Stimulated activated CD8-positive, alpha-beta memory T cell treated with anti-CD3 and anti-CD28 coated beads, Interleukin-15, amount 100 ng/mL, for 4 hours (primary cell): ENCODE measurements at regions not wholly inside any gene's neighbourhood (a gene's known extent, or its start where the extent isn't known, plus 50 kb on each side); places are given as distances from the start of the nearest gene placed in this dataset.
"Not testable (repeated sequence)": the region's sequence is repeated elsewhere in the genome, so short reads cannot be mapped to it uniquely, and the experiment has no call there.

Experiments
- DNase-seq, 2 donors: peaks; one replicate each; pipeline ENCODE4 v3.0.0-alpha.2; 2020; ENCODE audit warnings: low read depth in 2 of 2

DNA sequence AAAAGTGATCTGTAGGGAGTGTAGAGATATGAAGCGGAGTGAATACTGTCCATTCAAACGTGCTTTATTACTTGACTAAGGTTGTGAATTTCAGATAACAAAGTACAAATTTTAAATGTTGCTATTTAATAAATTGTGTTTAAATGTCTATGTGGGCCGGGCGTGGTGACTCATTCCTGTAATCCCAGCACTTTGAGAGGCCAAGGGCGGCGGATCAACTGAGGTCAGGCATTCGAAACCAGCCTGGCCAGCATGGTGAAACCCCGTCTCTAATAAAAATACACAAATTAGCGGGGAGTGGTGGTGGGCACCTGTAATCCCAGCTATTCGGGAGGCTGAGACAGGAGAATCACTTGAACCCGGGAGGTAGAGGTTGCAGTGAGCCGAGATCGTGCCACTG is 1544.1 kb downstream of the SLITRK5 start:
- not testable (repeated sequence) for DNase-seq

DNA sequence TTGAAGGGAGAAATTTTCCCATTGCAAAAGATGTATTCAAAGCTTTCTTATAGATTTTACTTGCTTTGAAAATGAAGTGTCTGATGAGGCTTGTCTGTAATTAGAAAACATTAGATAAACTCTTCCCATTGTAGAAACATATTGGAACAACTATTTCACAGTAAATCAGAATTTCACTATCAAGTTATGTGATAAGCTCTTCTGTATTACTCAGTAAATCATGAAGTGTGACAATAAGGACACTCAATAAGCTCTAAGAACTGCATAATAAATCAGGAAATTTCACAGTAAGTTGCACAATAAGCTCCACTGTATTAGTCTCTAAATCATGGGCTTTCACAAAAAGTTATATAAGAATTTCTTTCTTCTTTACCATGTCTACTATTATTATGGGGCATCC is 1546.6 kb downstream of the SLITRK5 start:
- DNase-seq, result no peak

DNA sequence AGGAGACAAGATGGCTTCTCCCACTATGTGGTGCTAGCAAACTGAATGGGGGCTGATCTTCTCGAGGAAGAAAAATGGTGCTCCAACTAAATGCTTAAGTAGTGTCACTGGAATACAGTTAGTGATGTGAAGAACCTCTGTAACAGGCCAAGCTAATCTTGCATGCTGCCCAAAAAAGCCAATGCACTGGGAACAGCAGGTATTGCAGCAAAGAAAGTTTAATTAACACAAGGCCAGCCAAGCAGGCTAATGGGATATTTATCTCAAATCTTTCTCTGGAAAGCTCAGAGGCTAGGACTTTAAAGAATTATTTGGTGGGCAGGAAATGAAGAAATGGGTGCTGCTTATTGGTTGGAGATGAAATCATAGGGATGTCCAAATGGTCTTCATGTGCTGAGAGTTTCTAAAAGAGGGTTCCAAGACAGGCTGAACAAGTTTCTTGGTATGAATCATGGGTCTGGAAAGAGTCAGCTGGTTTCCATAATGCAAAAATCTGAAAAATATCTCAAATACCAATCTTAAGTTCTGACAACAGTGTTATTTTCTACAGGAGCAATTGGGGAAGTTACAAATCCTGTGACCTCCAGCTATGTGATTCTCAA is 1550.5 kb downstream of the SLITRK5 start:
- DNase-seq, result no peak

DNA sequence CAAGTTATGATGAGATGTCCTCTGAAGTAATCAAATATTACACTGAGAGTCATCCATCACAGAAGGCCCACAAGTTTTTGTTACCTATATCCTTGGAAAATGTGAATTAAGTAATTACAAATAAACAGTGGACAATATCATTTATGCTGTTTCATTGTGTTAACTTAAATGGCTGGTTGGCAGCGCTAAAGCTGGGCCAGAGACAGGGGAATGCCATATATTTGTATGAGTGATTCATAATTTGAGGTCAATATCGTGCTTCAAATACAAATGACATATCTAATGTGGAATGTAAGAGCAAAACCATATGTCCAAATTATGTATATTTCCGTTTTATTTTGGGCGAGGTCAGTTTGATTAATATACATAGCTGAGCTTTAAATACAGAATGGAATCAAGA is 1556.2 kb downstream of the SLITRK5 start:
- no peak for DNase-seq

DNA sequence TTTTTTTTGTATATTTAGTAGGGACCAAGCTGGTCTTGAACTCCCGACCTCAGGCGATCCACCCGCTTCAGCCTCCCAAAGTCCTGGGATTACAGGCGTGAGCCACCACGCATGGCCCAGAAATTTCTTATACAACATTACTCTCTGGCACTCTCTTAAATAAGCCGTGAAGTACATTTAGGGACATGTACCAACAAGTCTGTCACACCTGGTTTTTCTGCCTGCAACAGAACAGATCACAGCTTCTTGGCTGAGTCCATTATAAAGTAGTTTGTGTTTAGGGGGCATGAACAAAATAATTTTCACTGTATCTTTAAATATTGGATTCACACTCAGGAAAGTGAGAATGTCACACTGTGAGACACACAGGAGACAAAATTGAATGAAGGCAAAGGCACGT is 1567.3 kb downstream of the SLITRK5 start:
- no peak for DNase-seq

DNA sequence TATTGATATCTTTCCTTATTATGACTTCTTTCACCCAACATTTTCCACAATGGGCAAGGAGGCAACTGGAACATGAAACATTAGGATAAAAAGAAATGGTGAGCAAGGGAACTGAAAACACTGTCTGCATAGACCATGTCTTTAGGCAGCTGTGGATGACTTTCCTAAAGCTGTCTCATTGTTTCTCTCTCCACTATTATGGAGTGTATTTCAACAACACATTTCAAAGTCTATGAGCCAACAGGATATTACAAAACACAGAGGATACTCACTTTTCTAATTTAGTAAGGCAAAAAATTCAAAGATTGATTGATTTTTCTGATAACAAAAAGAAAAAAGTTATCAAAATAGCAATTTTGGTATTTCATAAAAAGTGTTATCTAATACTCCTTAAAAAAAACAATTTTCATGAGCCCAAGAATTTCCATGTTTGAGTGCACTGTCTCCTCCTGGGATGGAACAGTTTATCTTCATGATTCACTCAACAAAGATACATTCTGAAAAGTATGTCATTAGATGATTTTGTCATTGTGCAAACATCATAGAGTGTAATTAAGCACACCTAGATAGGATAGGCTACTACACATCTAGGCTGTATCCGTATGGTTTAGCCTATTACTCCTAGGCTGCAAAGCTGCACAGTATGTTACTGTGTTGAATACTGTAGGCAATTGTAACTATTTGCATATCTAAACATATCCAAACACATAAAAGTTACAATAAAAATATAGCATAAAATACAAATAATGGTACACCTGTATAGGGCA is 1568.4 kb downstream of the SLITRK5 start:
- no peak for DNase-seq

DNA sequence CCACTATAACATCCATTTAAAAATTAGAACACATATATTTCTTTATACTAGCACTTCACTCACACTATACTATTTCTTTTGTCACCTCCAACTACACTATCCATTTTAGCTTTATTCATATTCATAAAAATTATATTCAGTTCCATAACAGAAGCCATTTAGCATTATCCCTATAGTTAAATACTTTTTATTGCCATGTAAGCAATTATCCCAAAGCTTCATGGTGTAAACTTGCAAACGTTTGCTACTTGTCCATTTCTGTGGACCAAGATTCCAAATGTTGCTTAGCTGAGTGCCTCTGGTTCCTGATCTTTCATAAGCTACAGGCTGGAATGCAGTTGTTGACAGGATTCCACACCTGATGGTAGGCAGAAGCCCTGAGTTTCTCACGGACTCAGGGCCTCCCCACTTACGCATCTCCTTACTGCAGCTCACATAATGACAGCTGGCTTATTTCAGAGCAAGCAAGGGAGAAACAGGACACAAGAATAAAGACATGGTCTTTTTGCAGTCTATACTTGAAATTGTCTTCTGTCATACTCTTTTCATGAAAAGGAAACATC is 1584.8 kb downstream of the SLITRK5 start:
- DNase-seq, result no peak

DNA sequence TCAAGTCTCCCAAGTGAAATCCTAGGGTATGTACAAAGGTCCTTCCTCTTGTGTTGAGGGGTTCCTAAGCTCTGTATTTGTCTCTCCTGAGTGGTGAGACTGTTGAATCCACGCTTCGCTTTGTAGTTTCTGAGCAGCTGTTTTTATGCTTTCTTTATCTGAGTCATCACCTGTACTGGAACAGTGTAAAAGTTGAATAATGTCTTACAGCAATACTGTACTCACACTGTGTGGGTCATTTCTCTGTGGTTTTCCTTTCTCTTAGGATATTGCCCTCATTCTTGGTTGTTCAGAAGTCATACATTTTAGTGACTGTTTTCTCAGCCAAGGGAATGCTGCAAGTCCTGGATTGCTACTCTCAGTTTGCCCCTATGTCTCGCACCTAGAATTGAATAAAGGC is 1596.6 kb downstream of the SLITRK5 start:
- no peak for DNase-seq

DNA sequence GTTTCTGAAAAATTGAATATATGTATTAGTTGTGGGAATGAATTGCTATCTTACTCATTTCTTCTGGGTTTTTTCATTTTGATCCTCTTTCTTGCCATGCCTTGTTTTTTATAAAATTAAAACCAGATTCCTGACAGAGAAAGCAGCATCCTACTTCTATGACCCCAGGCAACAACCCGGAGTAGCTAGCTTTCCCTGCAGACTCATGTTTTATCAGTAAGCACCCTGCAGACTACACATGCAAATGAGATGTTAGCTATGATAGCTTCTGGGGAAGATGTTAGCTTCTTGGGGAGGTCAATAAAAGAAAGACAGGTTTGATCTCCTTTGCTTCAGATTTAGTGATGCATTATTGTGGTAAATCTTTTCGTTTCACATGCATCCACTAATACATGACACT is 1598.6 kb downstream of the SLITRK5 start:
- no peak for DNase-seq

DNA sequence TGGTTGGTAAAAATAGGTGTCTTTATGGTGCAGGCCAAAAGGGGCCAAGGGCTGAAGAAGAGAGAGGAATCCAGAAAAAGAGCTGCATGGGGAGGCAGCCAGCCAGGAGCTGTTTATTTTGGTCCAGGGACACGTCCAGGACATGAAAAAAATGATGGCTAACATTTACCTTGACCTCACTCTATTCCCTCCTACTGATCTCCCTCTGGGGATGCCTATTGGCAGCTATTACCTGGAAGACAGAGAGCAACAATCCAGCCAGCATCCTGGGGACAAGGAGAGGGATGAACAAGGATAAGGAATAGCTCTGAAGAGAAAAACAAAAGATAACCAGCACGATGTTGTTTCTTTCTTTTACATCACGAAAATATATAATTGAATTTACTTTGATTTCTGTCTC is 1599.6 kb downstream of the SLITRK5 start:
- DNase-seq, result no peak

DNA sequence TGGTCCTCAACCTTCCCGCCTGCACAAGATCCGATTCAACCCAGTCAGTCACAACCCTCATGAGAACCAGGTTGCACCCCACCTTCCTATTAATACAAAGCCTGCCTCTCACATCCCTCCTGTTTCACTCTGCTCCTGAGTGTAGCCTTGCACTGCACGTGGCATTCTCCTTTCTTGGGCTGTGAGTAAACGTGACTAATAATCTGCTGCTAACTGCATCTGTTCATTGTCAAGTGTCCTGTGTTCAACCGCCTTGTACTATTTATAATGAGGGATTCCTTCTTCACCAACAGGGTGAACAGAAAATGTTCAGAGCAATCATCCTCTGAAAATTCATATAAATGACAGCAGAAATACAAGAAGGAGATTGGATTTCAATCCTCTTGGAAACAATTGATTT is 1608.2 kb downstream of the SLITRK5 start:
- DNase-seq, result no peak

DNA sequence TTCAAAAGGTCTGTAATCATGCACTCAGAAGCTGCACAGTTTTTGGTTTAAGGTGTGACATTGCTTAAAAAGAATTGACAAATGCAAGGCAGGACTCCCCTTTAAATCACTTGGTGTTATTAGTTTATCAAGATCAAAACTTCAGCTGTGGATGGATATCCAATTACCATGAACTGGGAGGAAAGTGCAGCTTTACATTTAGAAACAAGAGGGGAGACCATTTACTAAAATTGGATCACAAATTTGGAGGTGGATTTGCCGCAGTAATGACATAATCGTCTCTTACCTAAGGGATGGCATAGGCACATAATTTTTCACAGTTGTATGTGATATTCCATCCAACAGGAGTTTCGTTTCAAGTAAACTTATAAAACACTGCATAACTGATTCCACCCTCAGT is 1610.2 kb downstream of the SLITRK5 start:
- DNase-seq, result no peak

DNA sequence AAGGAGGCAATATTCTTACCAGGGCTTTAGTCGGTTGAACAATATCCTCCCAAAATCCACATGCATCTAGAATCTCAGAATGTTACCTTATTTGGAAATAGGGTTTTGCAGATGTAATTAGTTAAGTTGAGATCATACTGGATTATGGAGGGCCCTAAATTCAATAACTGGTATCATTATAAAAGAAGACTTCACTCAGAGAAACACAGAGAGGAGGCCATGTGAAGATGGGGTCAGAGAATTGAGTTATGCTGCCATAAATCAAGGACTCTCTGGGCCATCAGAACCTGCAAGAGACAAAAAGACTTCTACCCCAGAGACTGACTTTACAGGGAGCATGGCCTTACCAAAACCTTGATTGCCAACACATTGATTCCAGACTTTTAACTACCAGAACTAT is 1611.1 kb downstream of the SLITRK5 start:
- DNase-seq, result no peak

DNA sequence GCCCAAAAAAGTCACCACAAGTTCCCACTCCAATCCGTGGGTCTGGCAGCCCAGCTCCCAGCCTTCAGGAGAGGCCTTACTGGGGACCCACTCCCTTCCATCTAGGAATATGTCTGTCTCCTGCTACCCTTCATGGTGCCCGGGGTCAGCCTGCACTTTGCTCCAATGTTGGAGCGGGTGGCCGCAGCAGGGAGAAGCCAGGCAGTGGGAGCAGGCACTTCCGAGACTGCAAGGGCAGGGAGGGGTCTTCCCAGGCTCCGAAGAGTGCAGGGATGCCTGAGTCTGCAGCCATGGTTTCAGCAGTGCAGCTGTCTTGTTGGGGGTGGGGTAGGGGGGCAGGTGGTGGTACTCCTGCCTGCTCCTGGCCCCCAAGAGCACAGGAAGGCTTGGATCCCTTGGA is 1616.2 kb downstream of the SLITRK5 start:
- no peak for DNase-seq

DNA sequence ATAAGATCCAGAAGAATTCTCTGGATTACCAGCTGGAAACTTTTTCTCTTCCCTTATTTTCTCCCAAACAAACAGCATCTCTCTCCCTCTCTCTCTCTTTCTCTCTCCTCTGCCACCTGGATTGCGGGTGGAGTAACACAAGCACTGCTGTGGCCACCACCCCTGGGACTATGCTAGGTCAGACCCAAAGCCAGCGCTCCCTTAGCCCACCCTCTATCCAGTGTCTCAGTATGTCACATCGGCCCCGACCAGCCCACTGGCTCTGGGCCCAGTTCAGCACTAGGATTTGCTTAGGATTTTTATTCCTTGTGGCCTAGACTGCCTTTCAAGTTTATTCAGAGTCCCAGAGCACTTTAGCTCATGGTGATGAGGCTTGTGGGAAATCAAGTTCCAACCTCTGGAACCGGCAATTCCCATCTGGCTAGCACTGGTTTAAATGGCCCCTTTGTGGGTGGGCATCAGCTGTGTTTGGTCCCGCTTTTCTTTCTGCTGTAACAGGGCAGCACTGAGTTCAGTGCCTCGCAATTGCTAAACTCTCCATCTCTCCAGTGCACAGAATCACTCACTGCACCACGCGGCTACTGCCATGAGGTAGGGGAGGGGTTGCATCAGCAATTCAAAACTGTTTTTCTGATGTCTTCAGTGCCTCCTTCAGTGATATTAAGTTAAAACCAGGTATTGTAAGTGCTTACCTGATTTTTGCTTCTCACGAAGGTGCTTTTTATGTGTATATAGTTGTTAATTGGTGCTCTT is 1623.1 kb downstream of the SLITRK5 start:
- no peak for DNase-seq

DNA sequence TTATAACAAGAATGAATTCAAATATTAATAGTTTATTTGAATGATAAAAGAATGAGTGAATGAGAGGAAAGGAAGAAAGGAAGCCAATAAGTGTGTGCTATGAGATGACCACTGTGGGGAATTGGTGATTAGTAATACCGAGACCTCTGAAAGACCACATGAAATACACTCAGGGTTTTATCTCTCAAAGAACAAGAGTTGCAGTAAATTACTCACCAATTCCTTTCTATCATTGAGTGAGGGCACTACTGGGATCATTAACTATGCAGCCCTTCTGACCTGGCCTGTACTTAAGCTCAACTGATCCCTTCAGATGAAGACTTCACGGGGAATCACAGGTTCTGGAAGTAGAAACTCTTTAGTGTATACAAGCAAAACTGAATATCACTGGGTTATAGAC is 1636.1 kb downstream of the SLITRK5 start:
- DNase-seq, result no peak

DNA sequence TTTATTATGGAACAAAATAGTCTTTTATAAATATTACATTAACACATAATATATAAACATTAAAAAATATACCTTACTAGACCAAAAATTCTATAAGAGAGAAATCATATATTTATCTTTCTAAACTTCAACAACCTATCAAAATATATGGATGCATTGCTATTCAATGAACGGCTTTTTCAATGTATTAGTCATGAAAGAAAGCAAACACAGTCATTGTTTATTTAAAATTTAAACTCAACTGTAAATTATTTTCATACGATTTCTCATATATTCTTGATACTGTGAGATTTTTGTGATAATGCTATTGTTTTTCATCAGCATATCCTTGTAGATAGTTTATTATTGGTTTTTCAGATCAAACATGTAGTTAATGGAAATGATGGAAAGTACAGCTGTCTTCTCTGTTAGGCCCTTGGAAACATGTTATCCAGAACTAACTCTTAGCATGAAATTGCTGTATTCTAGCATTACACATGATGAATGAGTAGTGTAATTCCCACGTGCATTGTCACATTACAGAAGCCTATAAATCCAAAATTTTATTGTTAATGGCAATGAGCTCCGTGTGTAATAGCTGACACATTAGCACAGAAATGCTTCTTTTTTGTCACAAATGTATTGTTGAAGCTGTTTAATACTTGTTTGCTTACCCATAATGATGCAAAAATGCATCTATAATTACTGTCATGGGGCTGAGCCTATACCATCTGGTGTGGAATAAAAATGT is 1639.9 kb downstream of the SLITRK5 start:
- no peak for DNase-seq

DNA sequence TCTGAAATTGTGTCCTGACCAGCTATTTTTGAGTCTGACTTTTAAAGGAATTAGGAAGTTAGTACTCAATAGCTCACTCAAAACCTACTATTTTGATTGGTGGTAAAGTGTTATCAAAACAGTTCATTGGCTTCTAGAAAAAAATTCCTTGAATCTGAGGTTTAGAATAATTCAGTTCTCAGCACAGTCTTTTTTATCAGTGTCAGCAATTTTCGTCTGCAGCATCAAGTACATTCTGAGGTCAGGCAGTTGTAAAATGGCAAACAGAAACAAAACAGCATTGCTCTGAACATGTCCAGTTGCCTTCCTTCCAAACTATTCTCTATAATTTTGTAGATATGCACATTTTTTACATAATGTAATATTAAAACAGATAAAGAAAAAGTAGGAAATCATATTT is 1644.1 kb downstream of the SLITRK5 start:
- DNase-seq, result no peak

DNA sequence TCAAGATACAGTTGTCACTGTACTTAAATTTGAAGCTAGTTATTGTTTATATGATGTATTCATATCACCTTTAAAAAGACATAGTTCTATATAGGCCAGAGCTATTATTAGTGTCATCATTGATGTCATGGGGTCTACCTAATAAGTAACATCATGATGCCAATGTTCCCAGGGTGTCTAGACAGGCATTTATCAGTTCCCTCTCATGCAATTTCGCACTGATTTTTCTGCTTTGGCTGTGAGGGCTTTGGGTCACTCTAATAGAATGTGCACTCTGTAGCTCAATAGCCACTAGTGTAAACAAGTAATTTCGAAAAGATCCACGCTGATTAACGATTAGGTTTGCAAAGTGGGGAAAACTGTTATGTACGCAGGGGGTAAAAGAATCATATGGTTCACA is 1651.3 kb downstream of the SLITRK5 start:
- no peak for DNase-seq

DNA sequence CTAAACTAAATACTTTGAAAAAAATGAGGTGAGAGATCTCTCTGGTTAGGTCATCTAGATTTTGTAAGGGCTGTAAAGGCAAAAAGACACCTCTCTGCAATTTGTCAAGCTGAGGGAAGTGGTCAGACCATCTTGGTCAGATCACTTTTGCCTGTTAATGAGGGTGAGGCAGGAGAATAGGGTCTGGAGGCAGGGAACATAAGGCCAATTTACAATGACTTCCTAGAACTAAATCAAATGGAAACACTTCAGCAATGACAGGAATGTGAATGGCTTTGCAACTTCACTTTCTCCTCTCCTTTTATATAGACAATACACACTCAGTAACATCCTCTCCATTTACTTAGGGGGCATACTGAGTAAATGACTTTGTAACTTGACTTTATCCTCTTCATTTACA is 1653.4 kb downstream of the SLITRK5 start:
- no peak for DNase-seq

DNA sequence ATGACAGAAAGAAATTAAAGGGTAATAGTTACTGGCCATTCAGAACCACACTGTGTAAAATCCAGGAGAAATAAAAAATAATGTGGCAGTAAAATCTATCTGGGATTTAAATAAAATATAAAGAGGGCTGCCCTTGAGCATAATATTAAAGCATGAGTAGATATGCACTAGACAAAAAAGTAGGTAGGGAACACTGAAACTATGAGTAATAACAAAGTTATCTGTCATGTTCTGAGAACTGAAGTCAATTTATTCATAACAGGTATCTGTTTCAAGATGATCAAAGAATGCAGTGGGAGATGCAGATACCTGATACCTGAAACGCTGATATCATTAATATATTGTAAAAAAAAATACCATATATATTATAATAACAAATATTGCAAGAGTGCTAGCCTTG is 1672.0 kb downstream of the SLITRK5 start:
- DNase-seq, result no peak

DNA sequence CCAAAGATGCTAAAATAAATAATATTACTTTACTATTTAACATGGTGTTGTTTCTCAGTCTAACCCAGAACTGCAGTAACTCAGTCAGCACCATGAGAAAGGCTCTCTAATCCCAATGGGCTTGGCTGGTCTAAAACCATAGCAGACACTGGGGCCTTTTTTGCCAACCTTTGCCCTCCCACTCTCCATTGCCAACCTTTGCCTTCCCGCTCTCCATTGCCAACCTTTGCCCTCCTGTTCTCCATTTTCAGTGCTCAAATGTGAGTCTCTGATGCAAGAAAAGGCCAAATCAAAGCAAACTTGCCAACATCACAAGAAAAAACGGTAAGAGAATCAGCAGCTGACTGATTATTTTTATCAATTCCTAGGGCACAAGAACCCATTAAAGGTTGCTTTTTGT is 1681.2 kb downstream of the SLITRK5 start:
- DNase-seq, result no peak
